OCI-LY7 (cell line): ENCODE measurements at regions not wholly inside any gene's neighbourhood (a gene's known extent, or its start where the extent isn't known, plus 50 kb on each side); places are given as distances from the start of the nearest gene placed in this dataset.

ENCODE experiments used
- BruUV-seq: library from RNA; stranded (reverse); fragments of 400-500 nt; replicated peaks from 2 replicates; lab custom pipeline; 2021; lab: Mats Ljungman, UMichigan
- CTCF ChIA-PET: fragments of 300-600 bp; sonication (Branson Sonifier 250); formaldehyde crosslinking; loops from one replicate; lab custom pipeline; 2022; ENCODE audit warnings: antibody characterized with exemption; ENCODE audit not compliant: unreplicated experiment; lab: Charles Lee
- POLR2A ChIA-PET: fragments of 300-600 bp; sonication (Branson Sonifier 250); formaldehyde crosslinking; loops from one replicate; lab custom pipeline; 2022; ENCODE audit warnings: antibody characterized with exemption; lab: Charles Lee
- DNase-seq: peaks from one replicate; pipeline ENCODE4 v3.0.0-alpha.2; 2015; ENCODE audit warnings: low spot score
- H2AFZ ChIP-seq: fragments of 200-600 bp; sonication (generic), shearing (Covaris generic); 2 replicates; pipeline ENCODE4 v1.6.1; 2014; ENCODE audit warnings: mild to moderate bottlenecking, antibody characterized with exemption, low read length, moderate library complexity
- H3K27ac ChIP-seq: fragments of 200-600 bp; sonication (generic); 2 replicates; pipeline ENCODE4 v1.5.1; 2014; ENCODE audit warnings: mixed run types, low read depth, mild to moderate bottlenecking, moderate library complexity, low read length, inconsistent platforms; ENCODE audit not compliant: poor library complexity, severe bottlenecking
- H3K36me3 ChIP-seq: fragments of 200-600 bp; sonication (generic); 2 replicates; pipeline ENCODE4 v1.6.1; 2014; ENCODE audit warnings: mild to moderate bottlenecking, antibody characterized with exemption, low read length, moderate library complexity, mixed read lengths; ENCODE audit not compliant: insufficient read depth
- H3K4me1 ChIP-seq: fragments of 200-600 bp; sonication (generic); 2 replicates; pipeline ENCODE4 v1.5.1; 2014; ENCODE audit warnings: mild to moderate bottlenecking, low read length; ENCODE audit not compliant: insufficient read depth, poor library complexity, severe bottlenecking
- H3K4me2 ChIP-seq: fragments of 200-600 bp; sonication (generic); 2 replicates; pipeline ENCODE4 v1.6.1; 2014; ENCODE audit warnings: mild to moderate bottlenecking, low read length
- H3K4me3 ChIP-seq: fragments of 200-600 bp; sonication (generic); 2 replicates; pipeline ENCODE4 v1.5.1; 2014; ENCODE audit warnings: mild to moderate bottlenecking, low read depth, low read length; ENCODE audit not compliant: poor library complexity, severe bottlenecking
- H3K79me2 ChIP-seq: fragments of 200-600 bp; sonication (generic); 2 replicates; pipeline ENCODE4 v1.6.1; 2016; ENCODE audit warnings: low read depth, mild to moderate bottlenecking, low read length, moderate library complexity, mixed read lengths; ENCODE audit not compliant: insufficient read depth
- H3K9me2 ChIP-seq: fragments of 200-600 bp; sonication (generic); 2 replicates; pipeline ENCODE4 v1.6.1; 2016; ENCODE audit warnings: mild to moderate bottlenecking, low read length, mixed read lengths; ENCODE audit not compliant: insufficient read depth
- H3K9me3 ChIP-seq: fragments of 200-600 bp; sonication (generic); 2 replicates; pipeline ENCODE4 v1.6.1; 2014; ENCODE audit warnings: mild to moderate bottlenecking, mixed run types, low read length, mixed read lengths
- H4K20me1 ChIP-seq: fragments of 200-600 bp; sonication (generic); 2 replicates; pipeline ENCODE4 v1.6.1; 2014; ENCODE audit warnings: mild to moderate bottlenecking, antibody characterized with exemption, low read length, moderate library complexity, mixed read lengths; ENCODE audit not compliant: insufficient read depth
- EZH2phosphoT487 ChIP-seq: fragments of 200-600 bp; sonication (generic); IDR thresholded peaks from 2 replicates; pipeline ENCODE4 v1.6.1; 2018; ENCODE audit warnings: low read depth, borderline replicate concordance, mild to moderate bottlenecking, mixed run types, antibody characterized with exemption, low read length, moderate library complexity, mixed read lengths
- intact Hi-C: fragments of 100-400 bp; cut with micrococcal nuclease; formaldehyde crosslinking; loops from one replicate; pipeline ENCODE4 v1.10.0; 2022; ENCODE audit not compliant: unreplicated experiment
- TF ChIP-seq, protein P1 (sequence below): fragments of 200-600 bp; sonication (generic); conservative IDR thresholded peaks from 2 replicates; pipeline ENCODE4 v1.5.1; 2014; ENCODE audit warnings: mild to moderate bottlenecking, antibody characterized with exemption, low read length, moderate library complexity, mixed read lengths

DNA sequence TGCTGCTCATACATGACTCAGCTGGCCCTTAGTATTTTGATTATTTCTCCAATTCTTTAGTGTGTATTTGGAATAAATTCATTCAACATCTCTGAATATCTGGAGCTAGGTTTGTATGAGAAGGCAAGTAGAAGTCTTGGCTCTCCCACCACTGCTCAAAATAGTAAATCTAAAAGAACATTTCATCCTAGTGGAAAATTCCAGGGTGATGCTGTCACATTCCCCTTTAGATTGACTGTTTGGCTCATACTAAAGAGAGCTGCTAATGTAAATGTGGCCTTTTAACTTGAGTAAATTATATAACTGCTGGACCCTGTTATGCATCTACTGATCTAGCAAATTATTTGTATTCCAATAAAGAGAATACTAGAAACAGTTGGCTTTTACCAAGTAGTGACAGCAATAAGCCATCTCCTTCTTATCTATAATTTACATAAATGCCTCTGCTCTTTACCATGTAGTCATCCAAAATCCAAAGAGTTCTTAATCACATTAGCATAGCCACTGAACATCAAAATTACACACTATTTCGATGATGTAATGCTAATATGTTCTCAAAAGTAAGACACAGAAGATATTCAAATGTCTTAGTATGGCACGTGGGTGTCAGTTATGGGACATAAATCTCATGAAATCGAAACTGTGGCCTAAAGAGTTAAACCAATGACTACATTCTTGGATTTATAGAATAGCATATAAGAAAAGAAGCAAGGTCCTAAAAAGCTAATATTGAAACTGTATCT lies 86.9 kb upstream of the KCND2 start:
- Histone ChIP-seq H4K20me1 (no peaks in the 10 kb centered on the region), H2AFZ (no peak overlapping the region), H3K4me2 (no peak overlapping the region), H3K4me3 (no peak overlapping the region), H3K79me2 (no peaks in the 10 kb centered on the region), H3K36me3 (no peaks in the 10 kb centered on the region), H3K9me3 (no peaks in the 10 kb centered on the region), H3K4me1 (no peaks in the 10 kb centered on the region), H3K9me2 (no peaks in the 10 kb centered on the region), H3K27ac (no peak overlapping the region)
- ChIA-PET POLR2A (interaction anchor here (0.6 kb wide), 1 partner anchor 609 kb away, joined by 3 read pairs; no protein-coding TSS in a partner anchor), CTCF (no interaction called here)
- no peak for DNase-seq
- TF ChIP-seq EZH2phosphoT487, result no peak
- TF ChIP-seq, protein P1, sequence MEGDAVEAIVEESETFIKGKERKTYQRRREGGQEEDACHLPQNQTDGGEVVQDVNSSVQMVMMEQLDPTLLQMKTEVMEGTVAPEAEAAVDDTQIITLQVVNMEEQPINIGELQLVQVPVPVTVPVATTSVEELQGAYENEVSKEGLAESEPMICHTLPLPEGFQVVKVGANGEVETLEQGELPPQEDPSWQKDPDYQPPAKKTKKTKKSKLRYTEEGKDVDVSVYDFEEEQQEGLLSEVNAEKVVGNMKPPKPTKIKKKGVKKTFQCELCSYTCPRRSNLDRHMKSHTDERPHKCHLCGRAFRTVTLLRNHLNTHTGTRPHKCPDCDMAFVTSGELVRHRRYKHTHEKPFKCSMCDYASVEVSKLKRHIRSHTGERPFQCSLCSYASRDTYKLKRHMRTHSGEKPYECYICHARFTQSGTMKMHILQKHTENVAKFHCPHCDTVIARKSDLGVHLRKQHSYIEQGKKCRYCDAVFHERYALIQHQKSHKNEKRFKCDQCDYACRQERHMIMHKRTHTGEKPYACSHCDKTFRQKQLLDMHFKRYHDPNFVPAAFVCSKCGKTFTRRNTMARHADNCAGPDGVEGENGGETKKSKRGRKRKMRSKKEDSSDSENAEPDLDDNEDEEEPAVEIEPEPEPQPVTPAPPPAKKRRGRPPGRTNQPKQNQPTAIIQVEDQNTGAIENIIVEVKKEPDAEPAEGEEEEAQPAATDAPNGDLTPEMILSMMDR, result no peak
- intact Hi-C loops, result no loop called here
- no TSS peak for BruUV-seq

DNA sequence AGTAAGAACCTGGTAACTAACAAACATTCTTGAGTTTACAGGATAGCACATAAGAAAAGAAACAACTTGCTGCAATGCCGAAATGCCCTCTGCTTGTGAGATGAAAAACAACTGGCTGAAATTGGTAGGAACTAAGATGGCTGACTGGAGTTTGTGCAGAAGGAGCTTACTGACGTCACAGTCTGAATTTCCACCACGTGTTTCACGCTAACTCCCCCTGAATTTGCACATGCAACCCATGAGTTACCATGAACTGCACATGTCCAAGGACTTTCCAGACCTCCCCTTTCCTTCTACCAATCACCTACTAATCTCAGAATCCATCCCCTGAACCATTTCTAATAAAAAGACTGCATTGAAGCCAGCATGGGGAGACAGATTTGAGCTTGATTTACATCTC lies 86.3 kb upstream of the KCND2 start:
- no peak for DNase-seq
- no peaks in the 10 kb centered on the region for H3K36me3 ChIP-seq
- CTCF ChIA-PET, result no interaction called here
- POLR2A ChIA-PET, result interaction anchor here (0.6 kb wide), 1 partner anchor 610 kb away, joined by 3 read pairs; no protein-coding TSS in a partner anchor
- no peak overlapping the region for H3K4me3 ChIP-seq
- BruUV-seq, result no TSS peak
- no peaks in the 10 kb centered on the region for H4K20me1 ChIP-seq
- no peaks in the 10 kb centered on the region for H3K9me3 ChIP-seq
- intact Hi-C loops, result no loop called here
- H3K4me2 ChIP-seq, result no peak overlapping the region
- no peaks in the 10 kb centered on the region for H3K79me2 ChIP-seq
- TF ChIP-seq, protein P1, result no peak
- TF ChIP-seq EZH2phosphoT487, result no peak
- H3K4me1 ChIP-seq, result no peaks in the 10 kb centered on the region
- no peak overlapping the region for H2AFZ ChIP-seq
- H3K27ac ChIP-seq, result no peak overlapping the region
- H3K9me2 ChIP-seq, result no peaks in the 10 kb centered on the region

DNA sequence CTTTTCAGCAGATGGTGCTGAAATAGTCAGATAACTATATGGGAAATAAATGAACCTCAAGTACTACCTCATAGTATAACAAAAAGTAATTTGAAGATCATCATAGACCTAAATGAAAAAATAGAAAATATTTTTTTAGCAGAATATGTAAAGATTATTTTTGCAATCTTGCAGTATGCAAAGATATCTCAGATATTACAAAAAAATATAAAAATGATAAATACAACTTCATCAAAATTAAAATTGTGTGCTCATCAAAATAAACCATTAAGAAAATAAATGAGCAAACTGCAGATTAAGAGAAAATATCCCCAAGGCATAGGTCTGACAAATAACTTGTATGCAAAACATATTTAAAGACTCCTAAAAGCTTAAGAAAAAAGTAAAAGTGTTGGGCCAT lies 83.4 kb upstream of the KCND2 start:
- no peak for DNase-seq

More for the DNA sequence above, 83.4 kb upstream of the KCND2 start:
- H2AFZ ChIP-seq, result no peak overlapping the region
- H3K4me1 ChIP-seq, result no peaks in the 10 kb centered on the region
- no peaks in the 10 kb centered on the region for H3K36me3 ChIP-seq
- TF ChIP-seq EZH2phosphoT487, result no peak
- TF ChIP-seq, protein P1, result no peak
- H3K4me2 ChIP-seq, result no peak overlapping the region
- no TSS peak for BruUV-seq
- intact Hi-C loops, result no loop called here
- H3K27ac ChIP-seq, result no peak overlapping the region
- no peaks in the 10 kb centered on the region for H3K79me2 ChIP-seq
- H3K9me3 ChIP-seq, result no peaks in the 10 kb centered on the region
- CTCF ChIA-PET, result no interaction called here
- POLR2A ChIA-PET, result interaction anchor here (0.7 kb wide), 1 partner anchor 11 kb away, joined by 3 read pairs; no protein-coding TSS in a partner anchor
- no peak overlapping the region for H3K4me3 ChIP-seq
- H3K9me2 ChIP-seq, result no peaks in the 10 kb centered on the region
- no peaks in the 10 kb centered on the region for H4K20me1 ChIP-seq
